ENCODE measurements at regions not wholly inside any gene's neighbourhood (a gene's known extent, or its start where the extent isn't known, plus 50 kb on each side); places are given as distances from the start of the nearest gene placed in this dataset.

GRCh38 chr10:113441686-113442270, 111.1 kb upstream of the HABP2 start:
- no TSS peak for BruUV-seq (replicated peaks)
- no peak overlapping the region for H3K4me3 ChIP-seq (ENCODE audit: low read depth in 2 of 2, low read length in 2 of 2)
- ChIA-PET POLR2A (interaction anchor here (0.5 kb wide), 1 partner anchor 969 kb away, joined by 8 read pairs; no protein-coding TSS in a partner anchor), CTCF (interaction anchor here (0.6 kb wide), 1 partner anchor 101 kb away, joined by 11 read pairs; no protein-coding TSS in a partner anchor)
- no peak overlapping the region for H3K27ac ChIP-seq (ENCODE audit: low read length)
- DNase-seq (ENCODE audit: low read depth, low spot score) (no peak), ATAC-seq (no peak)
- H3K27me3 ChIP-seq (ENCODE audit: control insufficient read depth, insufficient read depth, low read length): peaks cover 28% of the 10 kb centered on the region
- no peaks in the 10 kb centered on the region for H3K9me3 ChIP-seq (ENCODE audit: control insufficient read depth, insufficient read depth, low read depth, low read length)
- no peaks in the 10 kb centered on the region for H3K36me3 ChIP-seq (ENCODE audit: control insufficient read depth, insufficient read depth, low read length)
- intact Hi-C loops (cut with micrococcal nuclease; ENCODE audit: unreplicated experiment) (no loop called here), in situ Hi-C loops (cut with HindIII; ENCODE audit: low pct_unique_long_range_greater_than_20kb, low sequenced_read_pairs) (no loop called here)
- H3K4me1 ChIP-seq (ENCODE audit: control insufficient read depth, insufficient read depth, low read length): no peaks in the 10 kb centered on the region
- TF ChIP-seq REST (IDR thresholded peaks at IDR 0.05; ENCODE audit: insufficient read depth in 1 of 2, low read depth in 2 of 2, low read length in 1 of 2): no peak
- TF ChIP-seq CTCF (IDR thresholded peaks at IDR 0.05): no peak
- no peak for TF ChIP-seq SIN3A (IDR thresholded peaks at IDR 0.05; ENCODE audit: borderline replicate concordance, insufficient read depth, low read depth, low read length)

GRCh38 chr10:113442336-113442735, 110.5 kb upstream of the HABP2 start:
- Histone ChIP-seq H3K27ac (ENCODE audit: low read length) (no peak overlapping the region), H3K9me3 (ENCODE audit: control insufficient read depth, insufficient read depth, low read depth, low read length) (no peaks in the 10 kb centered on the region), H3K27me3 (ENCODE audit: control insufficient read depth, insufficient read depth, low read length) (peaks cover 29% of the 10 kb centered on the region), H3K4me3 (ENCODE audit: low read depth in 2 of 2, low read length in 2 of 2) (no peak overlapping the region), H3K36me3 (ENCODE audit: control insufficient read depth, insufficient read depth, low read length) (no peaks in the 10 kb centered on the region), H3K4me1 (ENCODE audit: control insufficient read depth, insufficient read depth, low read length) (no peaks in the 10 kb centered on the region)
- in situ Hi-C loops (cut with HindIII; ENCODE audit: low pct_unique_long_range_greater_than_20kb, low sequenced_read_pairs): no loop called here
- DNase-seq (ENCODE audit: low read depth, low spot score) (no peak), ATAC-seq (no peak)
- intact Hi-C loops (cut with micrococcal nuclease; ENCODE audit: unreplicated experiment): no loop called here
- no TSS peak for BruUV-seq (replicated peaks)
- ChIA-PET POLR2A (interaction anchor here (0.5 kb wide), 1 partner anchor 969 kb away, joined by 8 read pairs; no protein-coding TSS in a partner anchor), CTCF (interaction anchor here (0.6 to 0.7 kb wide), 2 partner anchors 79 to 100 kb away, joined by 3 to 11 read pairs; no protein-coding TSS in a partner anchor)
- TF ChIP-seq SIN3A (IDR thresholded peaks at IDR 0.05; ENCODE audit: borderline replicate concordance, insufficient read depth, low read depth, low read length): no peak
- no peak for TF ChIP-seq POLR2AphosphoS5 (IDR thresholded peaks at IDR 0.05; ENCODE audit: low read depth, low read length)
- no peak for TF ChIP-seq CTCF (IDR thresholded peaks at IDR 0.05)
- no peak for TF ChIP-seq REST (IDR thresholded peaks at IDR 0.05; ENCODE audit: insufficient read depth in 1 of 2, low read depth in 2 of 2, low read length in 1 of 2)
- TF ChIP-seq TCF7L2 (IDR thresholded peaks at IDR 0.05; ENCODE audit: low read depth, low read length): no peak
